GM18909 (cell line): ENCODE measurements at regions not wholly inside any gene's neighbourhood (a gene's known extent, or its start where the extent isn't known, plus 50 kb on each side); places are given as distances from the start of the nearest gene placed in this dataset.
"Not testable (repeated sequence)": the region's sequence is repeated elsewhere in the genome, so short reads cannot be mapped to it uniquely, and the experiment has no call there.

Experiments
- ATAC-seq: cut with Tn5 transposase; IDR thresholded peaks from one replicate; pipeline ENCODE4 v1.9.1; 2021; ENCODE audit warnings: mild to moderate bottlenecking; ENCODE audit not compliant: unreplicated experiment, poor library complexity

DNA sequence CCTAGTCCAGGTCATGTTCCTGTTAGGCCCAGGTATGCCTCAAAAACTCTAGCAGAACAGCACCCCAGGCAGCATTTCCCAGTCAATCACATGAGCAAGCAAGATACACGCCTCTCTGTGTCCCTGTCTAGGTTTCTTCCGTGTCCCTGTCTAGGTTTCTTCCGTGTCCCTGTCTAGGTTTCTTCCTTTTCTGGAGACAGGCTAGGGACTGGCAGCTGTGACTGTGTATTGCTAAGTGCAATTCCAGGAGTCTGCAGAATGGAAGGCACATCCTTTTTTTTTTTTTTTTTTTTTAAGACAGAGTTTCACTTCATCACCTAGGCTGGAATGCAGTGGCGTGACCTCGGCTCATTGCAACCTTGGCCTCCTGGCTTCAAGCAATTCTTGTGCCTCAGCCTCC lies 77.6 kb downstream of the SETD4 start:
- ATAC-seq: no peak

- ATAC-seq: no peak
These were observed 78.7 kb downstream of the SETD4 start for GRCh38 chr21:35981514-35982070.

DNA sequence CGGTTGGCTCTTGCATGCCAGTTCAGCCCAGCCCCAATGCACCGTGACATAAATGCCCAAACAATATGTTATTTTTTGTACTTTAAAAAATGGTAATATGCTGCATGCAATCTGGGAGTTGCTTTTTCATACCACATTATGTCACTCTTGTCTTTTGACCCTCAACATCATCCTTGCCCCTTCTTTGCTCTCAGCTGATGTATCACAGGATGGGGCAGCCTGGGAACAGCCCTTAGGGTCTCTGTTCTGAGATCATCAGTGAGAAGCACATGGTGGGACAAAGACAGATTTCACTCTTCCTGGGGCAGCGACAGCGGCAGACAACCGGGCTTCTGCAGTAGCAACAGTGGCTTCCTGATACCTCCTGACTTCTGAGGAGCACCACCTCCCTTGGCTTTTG lies 79.5 kb downstream of the SETD4 start:
- ATAC-seq: no peak

DNA sequence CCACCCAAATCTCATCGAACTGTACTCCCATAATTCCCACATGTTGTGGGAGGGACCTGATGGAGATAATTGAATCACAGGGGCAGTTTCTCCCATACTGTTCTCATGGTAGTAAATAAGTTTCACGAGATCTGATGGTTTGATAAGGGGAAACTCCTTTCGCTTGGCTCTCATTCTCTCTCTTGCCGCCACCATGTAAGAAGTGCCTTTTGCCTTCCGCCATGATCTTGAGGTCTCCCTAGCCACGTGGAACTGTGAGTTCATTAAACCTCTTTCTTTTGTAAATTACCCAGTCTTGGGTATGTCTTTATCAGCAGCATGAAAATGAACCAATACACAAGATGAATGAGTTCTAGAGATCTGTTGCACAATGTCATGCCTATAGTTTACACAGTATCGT lies 82.5 kb downstream of the SETD4 start:
- not testable (repeated sequence) for ATAC-seq

DNA sequence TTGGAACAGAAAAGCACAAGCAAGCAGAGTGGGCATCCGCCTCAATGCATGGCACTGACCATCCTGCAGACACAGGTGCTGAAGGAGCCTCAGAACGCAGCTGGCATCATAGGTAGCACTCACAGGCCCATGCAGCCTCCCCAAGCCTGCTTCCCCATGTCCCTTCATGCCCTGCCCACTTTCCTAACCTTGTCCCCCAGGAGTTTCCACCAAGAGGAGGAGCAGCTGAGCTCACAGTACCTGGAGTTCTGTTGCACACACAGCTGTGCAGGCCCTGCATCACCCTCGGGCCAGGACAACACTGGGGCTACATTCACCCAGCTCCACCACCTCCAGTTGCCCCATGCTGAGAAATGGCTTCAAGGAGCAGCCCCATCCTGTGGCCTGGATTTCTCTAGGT lies 83.4 kb downstream of the SETD4 start:
- ATAC-seq: no peak

DNA sequence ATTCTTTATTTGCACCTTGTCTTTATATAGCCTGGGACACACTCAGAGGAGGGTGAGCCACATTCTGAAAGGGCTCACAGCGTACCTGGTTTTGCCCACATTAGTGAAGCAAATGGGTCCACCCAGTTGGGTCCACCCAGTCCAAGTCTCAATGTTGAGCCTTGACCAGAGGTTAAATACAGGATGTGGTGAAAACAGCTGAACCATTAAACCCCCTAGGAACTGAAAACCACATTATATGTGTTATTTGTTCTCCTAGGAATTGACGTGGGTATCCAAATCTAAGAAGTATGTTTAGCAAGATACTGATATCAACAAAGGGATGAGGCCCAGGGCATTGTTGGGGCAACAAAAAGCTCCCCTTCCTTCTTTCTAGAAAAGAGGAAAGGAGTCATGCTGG lies 83.8 kb downstream of the SETD4 start:
- no peak for ATAC-seq

DNA sequence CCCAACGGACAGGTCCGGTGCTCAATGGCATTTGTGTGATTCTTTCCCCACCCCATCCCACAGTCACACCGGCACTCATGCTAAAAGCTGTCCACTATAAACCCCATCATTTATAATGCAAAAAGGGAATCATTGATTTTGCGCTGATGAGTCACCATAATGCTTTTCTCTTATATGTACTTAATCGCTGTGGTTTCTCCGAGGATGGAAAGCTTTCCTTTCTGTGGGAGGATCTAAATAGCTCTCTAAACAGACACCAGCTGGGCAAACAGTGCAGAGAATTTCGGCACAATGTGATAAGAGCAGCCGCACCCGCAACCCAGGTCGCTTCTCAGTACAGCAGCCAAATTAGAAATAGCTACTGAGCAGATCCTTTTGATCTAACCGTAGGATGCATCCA lies 85.6 kb downstream of the SETD4 start:
- no peak for ATAC-seq

DNA sequence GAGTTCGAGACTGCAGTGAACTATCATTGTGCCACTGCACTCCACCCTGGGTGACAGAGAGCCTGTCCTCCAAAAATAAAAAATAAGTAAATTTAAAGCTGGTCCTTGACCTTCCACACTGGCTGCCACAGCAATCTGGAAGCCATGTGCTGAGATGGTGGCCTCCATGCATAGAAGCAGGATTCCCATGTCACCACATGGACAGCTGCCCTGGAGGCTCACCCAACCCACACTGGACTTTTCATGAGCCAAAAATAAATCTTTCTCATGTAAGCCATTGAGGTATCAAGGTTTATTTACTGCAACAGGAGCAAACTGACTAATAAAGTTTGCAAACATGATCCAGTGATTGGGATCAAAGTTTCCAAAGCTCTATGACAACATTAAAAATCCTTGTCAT lies 88.5 kb downstream of the SETD4 start:
- ATAC-seq: no peak

- ATAC-seq: no peak
These were observed 91.0 kb downstream of the SETD4 start for GRCh38 chr21:35969281-35969680.

DNA sequence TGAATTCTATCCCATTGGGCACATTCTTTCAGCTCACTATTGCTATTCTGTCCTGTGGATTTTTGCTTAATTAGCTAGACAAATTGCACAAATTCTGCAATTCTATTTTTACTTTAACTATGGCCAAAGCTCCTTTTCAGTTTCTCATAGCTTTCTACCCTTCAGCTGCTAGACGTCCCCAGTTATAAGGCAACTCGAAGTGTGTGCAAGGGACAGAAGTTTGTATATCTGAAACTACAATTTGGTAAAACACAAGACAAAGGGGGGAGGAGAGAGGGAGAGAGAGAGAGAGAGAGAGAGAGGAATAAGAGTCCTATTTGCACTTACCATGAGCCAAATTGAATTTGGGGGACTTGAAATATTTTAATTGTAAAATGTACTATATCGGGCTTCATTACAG lies 91.8 kb downstream of the SETD4 start:
- ATAC-seq: no peak

- ATAC-seq: no peak
These were observed 94.6 kb downstream of the SETD4 start for GRCh38 chr21:35965699-35966098.

DNA sequence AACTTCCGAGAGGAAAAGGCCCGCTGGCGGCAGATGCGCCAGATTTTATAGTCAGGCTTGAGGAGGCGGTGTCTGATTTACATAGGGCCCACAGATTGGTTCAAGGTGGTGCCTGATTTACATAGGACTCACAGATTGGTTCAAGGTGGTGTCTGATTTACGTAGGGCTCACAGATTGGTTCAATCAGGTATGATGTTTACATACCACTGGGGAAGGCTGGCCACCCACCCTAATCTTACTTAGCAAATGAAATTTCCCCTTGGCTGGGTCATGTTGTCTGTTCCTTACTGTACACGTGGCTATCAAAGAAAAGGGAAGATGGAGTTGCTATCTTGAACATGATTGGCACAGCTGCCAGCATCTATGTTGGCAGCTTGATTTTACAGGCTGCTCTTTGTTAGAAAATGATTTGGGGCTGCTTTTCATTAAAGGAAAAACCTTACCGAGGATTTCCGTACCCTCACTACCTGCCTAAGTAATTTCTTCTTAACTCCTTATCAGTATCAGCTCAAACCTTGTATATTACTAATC lies 96.3 kb downstream of the SETD4 start:
- ATAC-seq: no peak

DNA sequence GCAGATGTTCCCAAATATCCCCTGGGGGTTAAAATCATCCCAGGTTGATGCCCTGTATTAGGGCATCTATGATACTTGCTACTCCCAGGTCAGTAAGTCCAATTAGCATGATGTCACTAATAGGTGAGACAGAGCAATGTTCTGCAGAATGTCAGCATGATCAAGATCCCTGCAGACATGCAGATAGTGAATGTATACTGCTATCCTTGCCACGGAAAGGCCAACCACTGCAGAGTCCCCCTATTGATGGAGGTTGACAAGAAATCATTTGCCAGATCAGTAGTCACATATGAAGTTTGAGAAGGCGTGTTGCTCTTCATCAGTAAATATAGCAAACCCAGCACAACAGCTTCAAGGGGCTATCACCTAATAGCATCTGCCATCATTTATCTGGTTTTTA lies 97.4 kb downstream of the SETD4 start:
- no peak for ATAC-seq

GRCh38 chr21:35954066-35954465 lies 106.3 kb downstream of the SETD4 start:
- no peak for ATAC-seq

DNA sequence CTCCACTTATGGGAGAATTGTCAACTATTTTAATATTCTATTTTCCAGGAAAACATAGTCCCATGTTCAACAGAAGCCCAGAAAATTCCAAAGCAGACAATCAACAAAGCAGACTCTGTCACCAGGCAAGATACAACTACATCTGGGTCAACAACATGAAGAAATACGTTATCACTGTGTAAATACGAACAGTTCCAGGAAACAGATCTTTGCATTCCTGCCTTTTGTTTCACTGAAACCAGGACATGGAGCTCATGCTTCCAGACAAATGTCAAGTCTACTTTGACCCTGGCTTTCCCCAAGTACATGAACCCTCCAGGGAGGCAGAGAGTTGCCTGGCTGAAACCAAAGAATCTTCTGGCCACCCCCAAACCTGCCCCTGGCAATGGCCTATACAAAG lies 106.7 kb downstream of the SETD4 start:
- no peak for ATAC-seq

DNA sequence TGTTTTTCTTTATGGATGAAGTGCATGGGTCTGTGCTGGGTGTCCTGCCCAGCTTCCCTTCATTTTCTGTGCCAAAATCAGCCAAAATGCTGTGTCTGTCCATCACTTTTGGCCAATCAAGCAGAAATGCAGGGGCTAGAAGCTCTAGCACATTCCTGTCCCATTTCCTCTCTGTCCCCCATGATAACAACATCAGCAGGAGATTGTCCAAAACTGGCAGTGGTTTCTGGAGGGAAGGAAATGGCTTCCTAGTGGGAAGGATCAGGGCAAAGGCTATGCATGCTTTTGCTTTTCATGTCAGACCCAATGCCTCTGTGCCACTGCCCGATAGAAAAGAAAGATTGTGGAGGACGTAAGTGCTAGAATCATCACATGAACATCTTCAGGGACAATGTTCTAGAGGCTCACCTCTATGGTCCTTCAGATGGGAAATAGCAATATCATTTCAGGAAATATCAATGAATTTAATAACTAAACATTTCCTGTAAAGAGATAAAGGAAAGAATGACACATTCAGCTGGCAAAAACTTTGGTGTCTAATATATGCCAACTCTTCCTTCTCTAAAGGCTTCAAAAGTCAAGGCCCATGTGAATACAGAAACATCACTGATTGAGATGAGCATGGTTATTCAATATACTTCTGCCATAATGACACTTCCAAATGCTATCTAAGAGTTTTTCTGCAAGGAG lies 107.5 kb downstream of the SETD4 start:
- ATAC-seq: no peak

DNA sequence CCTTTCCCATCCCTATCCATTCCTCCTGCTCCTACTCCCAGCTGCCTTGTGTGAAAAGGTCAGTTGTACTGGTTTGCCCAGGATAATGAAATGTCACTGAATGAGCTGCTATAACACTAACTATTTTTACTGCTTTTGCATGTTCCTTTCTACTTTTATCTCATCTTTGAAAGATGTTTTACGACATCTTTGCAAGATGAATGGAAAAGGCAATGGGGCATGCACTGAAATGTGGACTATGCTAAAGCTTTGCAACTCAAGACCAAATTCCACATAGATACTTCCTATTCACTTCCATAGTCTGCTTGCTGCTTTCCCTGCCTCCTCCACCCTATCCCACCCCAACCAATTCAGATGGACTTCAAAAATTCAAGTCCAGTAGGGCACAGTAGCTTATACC lies 111.3 kb downstream of the SETD4 start:
- no peak for ATAC-seq

DNA sequence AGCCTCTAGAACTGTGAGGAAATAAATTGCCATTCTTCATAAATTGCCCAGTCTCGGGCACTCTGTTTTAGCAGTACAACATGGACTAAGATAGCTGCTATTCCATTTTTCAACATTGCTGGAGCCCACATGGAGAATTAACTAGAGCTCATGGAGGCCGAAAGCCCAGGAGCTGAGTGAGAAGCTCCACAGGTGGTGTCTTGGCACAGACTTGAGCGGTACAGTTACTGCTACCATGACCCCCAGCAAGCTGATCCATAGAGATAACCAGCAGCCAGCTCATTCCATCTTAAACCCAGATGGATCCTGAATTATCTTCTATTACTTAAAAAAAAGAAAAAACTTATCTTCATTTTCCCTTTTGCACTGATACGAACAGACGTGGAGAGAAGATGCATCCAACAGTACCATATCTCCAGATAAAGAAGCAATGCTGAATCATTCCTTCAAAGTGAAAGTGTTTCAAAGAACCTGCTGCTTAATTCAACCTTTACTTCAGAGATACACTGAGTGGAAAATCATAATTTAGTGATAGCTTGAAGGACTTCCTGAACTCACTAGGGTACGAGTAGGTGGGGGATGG lies 115.1 kb downstream of the SETD4 start:
- no peak for ATAC-seq

- ATAC-seq: no peak
These were observed 116.6 kb downstream of the SETD4 start for GRCh38 chr21:35943752-35944151.

GRCh38 chr21:35942211-35943144 lies 117.8 kb downstream of the SETD4 start:
- ATAC-seq: no peak
